ENCODE measurements at regions not wholly inside any gene's neighbourhood (a gene's known extent, or its start where the extent isn't known, plus 50 kb on each side); places are given as distances from the start of the nearest gene placed in this dataset.

DNA sequence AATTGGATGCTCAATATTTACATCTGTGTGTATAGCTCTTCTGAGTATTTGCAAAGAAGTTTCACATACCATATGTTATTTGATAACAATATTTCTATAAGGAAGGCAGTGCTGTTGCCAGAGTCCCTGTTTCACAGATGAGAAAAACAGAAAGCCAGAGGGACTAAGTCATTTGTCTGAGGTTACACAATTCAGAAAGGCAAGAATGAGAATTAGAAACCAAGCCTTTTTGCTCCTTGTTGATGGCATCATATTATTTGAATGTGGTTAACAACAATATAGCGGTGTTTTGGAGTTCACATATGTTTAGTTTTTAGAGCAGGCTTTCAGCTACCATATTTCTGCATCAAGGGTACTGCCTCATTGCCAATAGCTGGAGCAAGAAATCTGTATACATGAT lies 110.9 kb upstream of the PRLR start:
- DNase-seq = no peak
- H3K4me1 ChIP-seq (ENCODE audit: control extremely low read depth in 1 of 4, control insufficient read depth in 4 of 4, insufficient read depth in 4 of 4, low read length in 3 of 4) = no peaks in the 10 kb centered on the region
- no CpG with 5 or more reads among the region's 1 CpG for WGBS (ENCODE audit: insufficient coverage)
- no peaks in the 10 kb centered on the region for H3K36me3 ChIP-seq (ENCODE audit: control insufficient read depth in 4 of 4, insufficient read depth in 4 of 4, low read length in 3 of 4)
- H3K9me3 ChIP-seq (ENCODE audit: control extremely low read depth in 1 of 5, control insufficient read depth in 4 of 5, insufficient read depth in 2 of 5, low read depth in 1 of 5, low read length in 4 of 5) = no peaks in the 10 kb centered on the region
- H3K4me3 ChIP-seq (ENCODE audit: control insufficient read depth in 1 of 7, extremely low read depth in 1 of 7, insufficient read depth in 4 of 7, low read depth in 2 of 7, low read length in 6 of 7) = no peak overlapping the region
- CTCF ChIA-PET = interaction anchor here (1.5 kb wide), 1 partner anchor 16 kb away, joined by 3 read pairs; no protein-coding TSS in a partner anchor
- POLR2A ChIA-PET = no interaction called here
- no peak overlapping the region for H3K27ac ChIP-seq (ENCODE audit: insufficient read depth in 1 of 2, low read depth in 1 of 2, low read length in 2 of 2, poor library complexity in 1 of 2, severe bottlenecking in 2 of 2)
- peaks cover 0 to 2% (median 0%) of the 10 kb centered on the region in 5 experiments for H3K27me3 ChIP-seq (replicated peaks in 2 of 5; ENCODE audit: control insufficient read depth in 4 of 5, insufficient read depth in 5 of 5, low read length in 4 of 5)

DNA sequence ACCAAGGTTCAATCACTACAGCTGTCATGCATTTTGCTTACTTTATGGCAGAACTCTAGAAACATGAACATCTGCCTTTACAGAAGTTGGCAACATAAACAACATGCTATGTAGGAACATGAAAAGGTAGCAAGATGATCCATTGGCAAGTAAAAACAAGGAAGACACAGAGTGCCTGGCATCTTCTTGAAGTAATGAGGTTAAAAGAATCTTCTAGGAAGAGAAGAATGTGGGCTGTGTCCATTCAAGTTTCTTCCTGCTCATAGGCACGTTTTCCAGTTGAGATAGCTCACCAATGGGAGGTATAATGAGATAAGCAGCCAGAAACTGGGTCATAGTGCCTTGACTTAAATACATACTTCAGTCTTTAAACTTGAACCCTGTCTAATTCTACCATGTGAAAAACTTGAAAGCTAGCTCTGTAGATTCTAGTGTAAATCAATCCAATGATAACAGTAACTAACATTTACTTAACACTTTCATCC lies 109.4 kb upstream of the PRLR start:
- H3K27me3 ChIP-seq (replicated peaks in 2 of 5; ENCODE audit: control insufficient read depth in 4 of 5, insufficient read depth in 5 of 5, low read length in 4 of 5) = peaks cover 0 to 2% (median 0%) of the 10 kb centered on the region in 5 experiments
- no CpG with 5 or more reads among the region's 1 CpG for WGBS (ENCODE audit: insufficient coverage)
- no peaks in the 10 kb centered on the region for H3K9me3 ChIP-seq (ENCODE audit: control extremely low read depth in 1 of 5, control insufficient read depth in 4 of 5, insufficient read depth in 2 of 5, low read depth in 1 of 5, low read length in 4 of 5)
- no peak for DNase-seq
- no peaks in the 10 kb centered on the region for H3K4me1 ChIP-seq (ENCODE audit: control extremely low read depth in 1 of 4, control insufficient read depth in 4 of 4, insufficient read depth in 4 of 4, low read length in 3 of 4)
- no peaks in the 10 kb centered on the region for H3K36me3 ChIP-seq (ENCODE audit: control insufficient read depth in 4 of 4, insufficient read depth in 4 of 4, low read length in 3 of 4)
- H3K27ac ChIP-seq (ENCODE audit: insufficient read depth in 1 of 2, low read depth in 1 of 2, low read length in 2 of 2, poor library complexity in 1 of 2, severe bottlenecking in 2 of 2) = no peak overlapping the region
- CTCF ChIA-PET = no interaction called here
- POLR2A ChIA-PET = no interaction called here
- H3K4me3 ChIP-seq (ENCODE audit: control insufficient read depth in 1 of 7, extremely low read depth in 1 of 7, insufficient read depth in 4 of 7, low read depth in 2 of 7, low read length in 6 of 7) = no peak overlapping the region

DNA sequence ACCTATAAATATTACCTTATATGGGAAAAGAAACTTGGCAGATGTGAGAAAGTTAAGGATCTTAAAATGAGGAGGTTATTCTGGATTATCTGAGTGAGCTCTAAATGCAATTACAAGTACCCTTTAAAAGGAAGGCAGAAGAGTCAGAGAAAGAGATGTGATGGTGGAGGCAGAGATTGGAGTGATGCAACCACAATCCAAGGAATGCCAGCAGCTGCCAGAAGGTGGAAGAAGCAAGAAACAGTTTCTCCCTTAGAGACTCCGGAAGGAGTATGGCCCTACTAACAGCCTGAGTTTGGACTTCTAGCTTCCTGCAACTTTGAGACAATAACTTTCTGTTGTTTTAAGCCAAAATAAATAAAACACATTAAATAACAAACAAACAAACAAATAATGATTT lies 108.7 kb upstream of the PRLR start:
- H3K36me3 ChIP-seq (ENCODE audit: control insufficient read depth in 4 of 4, insufficient read depth in 4 of 4, low read length in 3 of 4) = no peaks in the 10 kb centered on the region
- POLR2A ChIA-PET = no interaction called here
- DNase-seq = no peak
- no peaks in the 10 kb centered on the region for H3K4me1 ChIP-seq (ENCODE audit: control extremely low read depth in 1 of 4, control insufficient read depth in 4 of 4, insufficient read depth in 4 of 4, low read length in 3 of 4)
- no CpG with 5 or more reads among the region's 1 CpG for WGBS (ENCODE audit: insufficient coverage)
- H3K9me3 ChIP-seq (ENCODE audit: control extremely low read depth in 1 of 5, control insufficient read depth in 4 of 5, insufficient read depth in 2 of 5, low read depth in 1 of 5, low read length in 4 of 5) = no peaks in the 10 kb centered on the region
- no peak overlapping the region for H3K4me3 ChIP-seq (ENCODE audit: control insufficient read depth in 1 of 7, extremely low read depth in 1 of 7, insufficient read depth in 4 of 7, low read depth in 2 of 7, low read length in 6 of 7)
- H3K27me3 ChIP-seq (replicated peaks in 2 of 5; ENCODE audit: control insufficient read depth in 4 of 5, insufficient read depth in 5 of 5, low read length in 4 of 5) = peaks cover 0 to 2% (median 0%) of the 10 kb centered on the region in 5 experiments
- no peak overlapping the region for H3K27ac ChIP-seq (ENCODE audit: insufficient read depth in 1 of 2, low read depth in 1 of 2, low read length in 2 of 2, poor library complexity in 1 of 2, severe bottlenecking in 2 of 2)
- CTCF ChIA-PET = no interaction called here

DNA sequence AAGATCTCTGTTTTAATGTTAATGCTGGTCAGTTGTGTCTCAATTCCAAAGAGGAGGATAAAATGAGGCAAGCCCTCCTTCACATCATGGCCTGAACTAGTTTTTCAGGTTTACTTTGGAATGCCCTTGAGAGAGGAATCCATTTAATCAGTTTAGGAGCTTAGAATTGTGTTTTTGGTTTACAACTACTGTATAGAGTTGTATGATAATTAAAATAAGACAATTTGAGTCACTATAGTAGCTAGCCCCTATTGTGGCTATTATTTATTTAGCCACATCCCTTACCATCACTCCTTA lies 107.8 kb upstream of the PRLR start:
- ChIA-PET CTCF (no interaction called here), POLR2A (no interaction called here)
- Histone ChIP-seq H3K9me3 (ENCODE audit: control extremely low read depth in 1 of 5, control insufficient read depth in 4 of 5, insufficient read depth in 2 of 5, low read depth in 1 of 5, low read length in 4 of 5) (no peaks in the 10 kb centered on the region), H3K27me3 (replicated peaks in 2 of 5; ENCODE audit: control insufficient read depth in 4 of 5, insufficient read depth in 5 of 5, low read length in 4 of 5) (peaks cover 0 to 2% (median 0%) of the 10 kb centered on the region in 5 experiments), H3K36me3 (ENCODE audit: control insufficient read depth in 4 of 4, insufficient read depth in 4 of 4, low read length in 3 of 4) (no peaks in the 10 kb centered on the region), H3K4me3 (ENCODE audit: control insufficient read depth in 1 of 7, extremely low read depth in 1 of 7, insufficient read depth in 4 of 7, low read depth in 2 of 7, low read length in 6 of 7) (no peak overlapping the region), H3K4me1 (ENCODE audit: control extremely low read depth in 1 of 4, control insufficient read depth in 4 of 4, insufficient read depth in 4 of 4, low read length in 3 of 4) (no peaks in the 10 kb centered on the region), H3K27ac (ENCODE audit: insufficient read depth in 1 of 2, low read depth in 1 of 2, low read length in 2 of 2, poor library complexity in 1 of 2, severe bottlenecking in 2 of 2) (no peak overlapping the region)
- no peak for DNase-seq

DNA sequence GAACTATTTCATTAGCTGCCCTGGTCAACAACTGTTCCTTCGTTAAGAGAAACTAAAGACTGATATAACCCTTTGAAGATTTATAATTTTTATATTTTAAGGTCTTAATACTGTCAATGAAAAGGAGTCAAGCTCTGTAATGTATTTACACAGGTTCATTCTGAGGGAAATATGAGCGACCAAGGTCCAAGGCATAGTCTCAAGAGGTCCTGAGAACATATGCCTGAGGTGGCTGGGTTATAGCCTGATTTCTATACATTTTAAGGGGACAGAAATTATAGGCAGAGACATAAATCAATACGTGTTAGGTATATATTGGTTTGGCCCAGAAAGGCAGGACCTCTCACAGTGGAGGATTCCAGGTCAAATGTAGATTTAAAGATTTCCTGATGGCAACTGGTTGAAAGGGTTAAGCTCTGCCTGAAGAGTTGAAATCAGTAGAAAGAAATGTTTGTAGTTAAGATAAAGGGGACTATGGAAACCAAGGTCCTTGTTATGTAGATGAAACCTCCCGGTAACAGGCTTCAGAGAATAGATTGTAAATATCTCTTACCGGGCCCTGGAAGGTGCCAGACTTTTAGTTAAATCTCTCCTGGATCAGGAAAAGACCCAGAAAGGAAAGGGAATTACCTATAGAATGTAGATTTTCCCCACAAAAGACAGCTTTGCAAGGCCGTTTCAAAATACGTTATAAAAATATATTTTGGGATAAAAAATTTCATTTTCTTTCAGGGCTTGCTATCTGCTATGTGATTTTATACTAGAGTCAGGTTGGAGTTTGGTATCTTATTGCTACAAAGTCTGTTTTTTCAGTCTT lies 107.3 kb upstream of the PRLR start:
- Histone ChIP-seq H3K27me3 (replicated peaks in 2 of 5; ENCODE audit: control insufficient read depth in 4 of 5, insufficient read depth in 5 of 5, low read length in 4 of 5) (peaks cover 0 to 2% (median 0%) of the 10 kb centered on the region in 5 experiments), H3K9me3 (ENCODE audit: control extremely low read depth in 1 of 5, control insufficient read depth in 4 of 5, insufficient read depth in 2 of 5, low read depth in 1 of 5, low read length in 4 of 5) (no peaks in the 10 kb centered on the region), H3K27ac (ENCODE audit: insufficient read depth in 1 of 2, low read depth in 1 of 2, low read length in 2 of 2, poor library complexity in 1 of 2, severe bottlenecking in 2 of 2) (no peak overlapping the region), H3K4me3 (ENCODE audit: control insufficient read depth in 1 of 7, extremely low read depth in 1 of 7, insufficient read depth in 4 of 7, low read depth in 2 of 7, low read length in 6 of 7) (no peak overlapping the region), H3K4me1 (ENCODE audit: control extremely low read depth in 1 of 4, control insufficient read depth in 4 of 4, insufficient read depth in 4 of 4, low read length in 3 of 4) (no peaks in the 10 kb centered on the region), H3K36me3 (ENCODE audit: control insufficient read depth in 4 of 4, insufficient read depth in 4 of 4, low read length in 3 of 4) (no peaks in the 10 kb centered on the region)
- ChIA-PET POLR2A (no interaction called here), CTCF (no interaction called here)
- DNase-seq = no peak
- WGBS (ENCODE audit: insufficient coverage) = 97% methylated on average over 3 of the region's 7 CpGs

DNA sequence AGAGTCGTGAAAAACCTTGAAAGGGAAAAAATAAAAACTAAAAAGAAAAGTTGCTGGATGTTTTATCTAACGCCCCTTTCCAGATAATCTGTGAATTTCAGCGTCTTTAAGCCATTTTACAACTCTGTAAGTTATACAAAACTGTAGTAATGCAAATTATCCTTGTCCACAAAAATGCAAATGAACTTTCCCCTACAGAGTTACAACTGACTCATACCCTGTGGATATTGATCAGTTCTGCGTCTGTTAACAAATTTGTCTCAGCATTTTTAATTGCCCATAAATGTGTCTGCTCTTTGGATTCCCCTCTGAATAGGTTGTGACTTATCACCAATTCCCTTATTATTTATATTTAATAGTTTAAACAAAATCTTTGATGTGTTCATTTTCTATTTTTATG lies 105.9 kb upstream of the PRLR start:
- H3K36me3 ChIP-seq (ENCODE audit: control insufficient read depth in 4 of 4, insufficient read depth in 4 of 4, low read length in 3 of 4) = no peaks in the 10 kb centered on the region
- H3K27me3 ChIP-seq (replicated peaks in 2 of 5; ENCODE audit: control insufficient read depth in 4 of 5, insufficient read depth in 5 of 5, low read length in 4 of 5) = no peaks in the 10 kb centered on the region
- no peaks in the 10 kb centered on the region for H3K9me3 ChIP-seq (ENCODE audit: control extremely low read depth in 1 of 5, control insufficient read depth in 4 of 5, insufficient read depth in 2 of 5, low read depth in 1 of 5, low read length in 4 of 5)
- no peak overlapping the region for H3K4me3 ChIP-seq (ENCODE audit: control insufficient read depth in 1 of 7, extremely low read depth in 1 of 7, insufficient read depth in 4 of 7, low read depth in 2 of 7, low read length in 6 of 7)
- no peak overlapping the region for H3K27ac ChIP-seq (ENCODE audit: insufficient read depth in 1 of 2, low read depth in 1 of 2, low read length in 2 of 2, poor library complexity in 1 of 2, severe bottlenecking in 2 of 2)
- no peaks in the 10 kb centered on the region for H3K4me1 ChIP-seq (ENCODE audit: control extremely low read depth in 1 of 4, control insufficient read depth in 4 of 4, insufficient read depth in 4 of 4, low read length in 3 of 4)
- DNase-seq = no peak
- WGBS (ENCODE audit: insufficient coverage) = 100% methylated on average over 3 of the region's 4 CpGs
- POLR2A ChIA-PET = no interaction called here
- CTCF ChIA-PET = no interaction called here

DNA sequence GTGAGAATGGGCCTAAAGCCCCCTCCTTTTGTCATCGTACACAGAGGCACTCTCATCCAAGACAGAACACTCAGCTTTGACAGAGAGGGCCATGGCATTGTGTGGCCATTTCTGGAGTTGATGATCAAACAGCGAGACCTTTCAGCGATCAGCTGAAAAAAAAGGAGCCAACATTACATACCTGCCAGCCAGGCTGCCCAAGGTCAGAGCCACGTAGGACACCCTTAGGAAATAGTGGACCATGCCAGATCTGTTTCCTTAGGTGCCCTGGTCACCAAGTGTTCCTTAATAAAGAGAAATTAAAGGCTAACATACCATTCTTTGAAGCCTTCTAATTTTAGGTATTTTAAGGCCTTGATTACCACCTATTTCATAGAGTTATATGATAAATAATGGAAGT lies 105.5 kb upstream of the PRLR start:
- no CpG with 5 or more reads among the region's 4 CpGs for WGBS (ENCODE audit: insufficient coverage)
- no peak for DNase-seq
- Histone ChIP-seq H3K4me1 (ENCODE audit: control extremely low read depth in 1 of 4, control insufficient read depth in 4 of 4, insufficient read depth in 4 of 4, low read length in 3 of 4) (no peaks in the 10 kb centered on the region), H3K4me3 (ENCODE audit: control insufficient read depth in 1 of 7, extremely low read depth in 1 of 7, insufficient read depth in 4 of 7, low read depth in 2 of 7, low read length in 6 of 7) (no peak overlapping the region), H3K27ac (ENCODE audit: insufficient read depth in 1 of 2, low read depth in 1 of 2, low read length in 2 of 2, poor library complexity in 1 of 2, severe bottlenecking in 2 of 2) (no peak overlapping the region), H3K36me3 (ENCODE audit: control insufficient read depth in 4 of 4, insufficient read depth in 4 of 4, low read length in 3 of 4) (no peaks in the 10 kb centered on the region), H3K27me3 (replicated peaks in 2 of 5; ENCODE audit: control insufficient read depth in 4 of 5, insufficient read depth in 5 of 5, low read length in 4 of 5) (no peaks in the 10 kb centered on the region), H3K9me3 (ENCODE audit: control extremely low read depth in 1 of 5, control insufficient read depth in 4 of 5, insufficient read depth in 2 of 5, low read depth in 1 of 5, low read length in 4 of 5) (no peaks in the 10 kb centered on the region)
- POLR2A ChIA-PET = no interaction called here
- CTCF ChIA-PET = no interaction called here
